GM12878 (cell line): ENCODE measurements at regions not wholly inside any gene's neighbourhood (a gene's known extent, or its start where the extent isn't known, plus 50 kb on each side); places are given as distances from the start of the nearest gene placed in this dataset.
"Not testable (repeated sequence)": the region's sequence is repeated elsewhere in the genome, so short reads cannot be mapped to it uniquely, and the experiment has no call there.

ENCODE experiments used
- ATF2 ChIP-seq: IDR thresholded peaks from 2 replicates; pipeline ENCODE4 v1.6.1; 2012; ENCODE audit warnings: low read length, inconsistent platforms
- CTCF ChIP-seq, 3 experiments: IDR thresholded peaks in 2 of 3; conservative IDR thresholded peaks in 1 of 3; 2 replicates each; pipeline ENCODE4 v1.5.1; 2011; ENCODE audit warnings: low read depth in 3 of 3, low read length in 3 of 3, mild to moderate bottlenecking in 3 of 3, control low read depth in 2 of 3, moderate library complexity in 2 of 3, inconsistent platforms in 1 of 3, mixed read lengths in 1 of 3; ENCODE audit not compliant: control insufficient read depth in 2 of 3, insufficient read depth in 1 of 3; ENCODE audit errors: extremely low read depth in 1 of 3
- EGR1 ChIP-seq, 2 experiments: IDR thresholded peaks; 1 replicate in 1 of 2; 2 replicates in 1 of 2; pipeline ENCODE4 v1.6.1; 2011 to 2012; ENCODE audit warnings: low read depth in 2 of 2, low read length in 2 of 2, borderline replicate concordance in 1 of 2, mild to moderate bottlenecking in 1 of 2, moderate library complexity in 1 of 2
- EP300 ChIP-seq, 2 experiments: fragments of 150-350 bp in 1 of 2; IDR thresholded peaks; 2 replicates each; pipeline ENCODE4 v1.6.1; 2011 to 2012; ENCODE audit warnings: low read depth in 2 of 2, low read length in 2 of 2, borderline replicate concordance in 1 of 2, improper control_type of control experiment in 1 of 2, inconsistent platforms in 1 of 2; ENCODE audit not compliant: control insufficient read depth in 1 of 2
- EZH2 ChIP-seq: IDR thresholded peaks from 2 replicates; pipeline ENCODE4 v1.6.1; 2012; ENCODE audit warnings: low read depth, mild to moderate bottlenecking, control low read depth, inconsistent platforms, low read length, borderline replicate concordance; ENCODE audit not compliant: control insufficient read depth
- JUND ChIP-seq: IDR thresholded peaks from 2 replicates; pipeline ENCODE4 v1.6.1; 2012; ENCODE audit warnings: low read depth, mild to moderate bottlenecking, low read length, improper control_type of control experiment, moderate library complexity
- NR2C2 ChIP-seq: IDR thresholded peaks from 2 replicates; pipeline ENCODE4 v1.6.1; 2011; ENCODE audit warnings: borderline replicate concordance, low read depth; ENCODE audit not compliant: control insufficient read depth, insufficient read length
- POLR2AphosphoS5 ChIP-seq: IDR thresholded peaks from 2 replicates; pipeline ENCODE4 v1.6.1; 2011; ENCODE audit warnings: mild to moderate bottlenecking, low read length, inconsistent platforms
- REST ChIP-seq: IDR thresholded peaks from 2 replicates; pipeline ENCODE4 v1.6.1; 2012; ENCODE audit warnings: mild to moderate bottlenecking, low read depth, low read length
- SMC3 ChIP-seq: IDR thresholded peaks from 2 replicates; pipeline ENCODE4 v1.6.1; 2011; ENCODE audit warnings: low read length, improper control_type of control experiment, borderline replicate concordance
- SREBF1 ChIP-seq: IDR thresholded peaks from 2 replicates; pipeline ENCODE4 v1.6.1; 2012; ENCODE audit warnings: mild to moderate bottlenecking, low read length
- ZBTB33 ChIP-seq: fragments of 450-650 bp; IDR thresholded peaks from 2 replicates; pipeline ENCODE4 v1.6.1; 2017; ENCODE audit warnings: mild to moderate bottlenecking
- ZNF217 ChIP-seq: fragments of 450-650 bp; IDR thresholded peaks from 2 replicates; pipeline ENCODE4 v1.6.1; 2017; ENCODE audit warnings: antibody characterized with exemption, mild to moderate bottlenecking

- not testable (repeated sequence) for TF ChIP-seq POLR2AphosphoS5; CTCF (IDR thresholded peaks at IDR 0.05 in 2 of 3, conservative IDR thresholded peaks at IDR 0.05 in 1 of 3; ENCODE audit: control insufficient read depth in 2 of 3, extremely low read depth in 1 of 3, insufficient read depth in 1 of 3, low read depth in 3 of 3, low read length in 3 of 3); EZH2; EP300 (IDR thresholded peaks at IDR 0.05; ENCODE audit: borderline replicate concordance in 1 of 2, control insufficient read depth in 1 of 2, low read depth in 2 of 2, low read length in 2 of 2); ZNF217; EGR1 (IDR thresholded peaks at IDR 0.05; ENCODE audit: borderline replicate concordance in 1 of 2, low read depth in 2 of 2, low read length in 2 of 2); ATF2; JUND; NR2C2; REST; SREBF1; ZBTB33; SMC3
Measured at GRCh38 chr2:210746826-210747225, 190.4 kb downstream of the CPS1 start.
